Keratinocyte (primary cell): ENCODE measurements at regions not wholly inside any gene's neighbourhood (a gene's known extent, or its start where the extent isn't known, plus 50 kb on each side); places are given as distances from the start of the nearest gene placed in this dataset.
A peak's percentile ranks its signal among the peaks of the same experiment; 100 is the strongest.

Experiments used
- DNase-seq: peaks from one replicate; pipeline ENCODE4 v3.0.0-alpha.2; 2011; ENCODE audit warnings: low read depth, missing footprints, low spot score
- FAIRE-seq: peaks from 2 replicates; lab custom pipeline; 2011; peaks lifted over from hg19 to GRCh38; lab: Jason Lieb, UNC
- H2AFZ ChIP-seq: 2 replicates; pipeline ENCODE4 v1.6.0; 2012; ENCODE audit warnings: low read length, control low read depth, inconsistent platforms; ENCODE audit not compliant: control insufficient read depth
- H3K27ac ChIP-seq: 2 replicates; pipeline ENCODE4 v1.5.1; 2011; ENCODE audit warnings: low read length; ENCODE audit not compliant: control insufficient read depth, insufficient read depth
- H3K27me3 ChIP-seq: 3 replicates; pipeline ENCODE4 v1.6.0; 2011; ENCODE audit warnings: low read length; ENCODE audit not compliant: control insufficient read depth, insufficient read depth; ENCODE audit errors: extremely low read depth
- H3K36me3 ChIP-seq, 2 experiments: 2 replicates in 1 of 2; 3 replicates in 1 of 2; pipeline ENCODE4 v1.5.1; 2011; ENCODE audit warnings: low read length in 2 of 2, mild to moderate bottlenecking in 1 of 2; ENCODE audit not compliant: control insufficient read depth in 2 of 2, insufficient read depth in 2 of 2; ENCODE audit errors: extremely low read depth in 1 of 2
- H3K4me1 ChIP-seq: 3 replicates; pipeline ENCODE4 v1.5.1; 2011; ENCODE audit warnings: low read length; ENCODE audit not compliant: control insufficient read depth, insufficient read depth; ENCODE audit errors: extremely low read depth
- H3K4me2 ChIP-seq: 3 replicates; pipeline ENCODE4 v1.6.0; 2011; ENCODE audit warnings: low read depth, low read length; ENCODE audit not compliant: control insufficient read depth, insufficient read depth; ENCODE audit errors: extremely low read depth
- H3K4me3 ChIP-seq, 3 experiments: fragments of 200-600 bp in 1 of 3; sonication (generic) in 1 of 3; 2 replicates in 2 of 3; 3 replicates in 1 of 3; pipeline ENCODE4 v1.5.1; 2011 to 2016; ENCODE audit warnings: low read length in 3 of 3, mild to moderate bottlenecking in 3 of 3, control low read depth in 2 of 3, inconsistent platforms in 1 of 3, low read depth in 1 of 3, mixed read lengths in 1 of 3, mixed run types in 1 of 3, moderate library complexity in 1 of 3; ENCODE audit not compliant: control insufficient read depth in 2 of 3, insufficient read depth in 2 of 3; ENCODE audit errors: extremely low read depth in 1 of 3
- H3K79me2 ChIP-seq: 2 replicates; pipeline ENCODE4 v1.6.0; 2012; ENCODE audit warnings: low read length; ENCODE audit not compliant: control insufficient read depth, insufficient read depth
- H3K9ac ChIP-seq: 3 replicates; pipeline ENCODE4 v1.6.0; 2011; ENCODE audit warnings: low read length; ENCODE audit not compliant: control insufficient read depth, insufficient read depth; ENCODE audit errors: extremely low read depth
- H3K9me1 ChIP-seq: 3 replicates; pipeline ENCODE4 v1.6.0; 2011; ENCODE audit warnings: low read length; ENCODE audit not compliant: control insufficient read depth, insufficient read depth; ENCODE audit errors: extremely low read depth
- H3K9me3 ChIP-seq: 2 replicates; pipeline ENCODE4 v1.5.1; 2012; ENCODE audit warnings: low read depth, low read length; ENCODE audit not compliant: control insufficient read depth
- H4K20me1 ChIP-seq: 3 replicates; pipeline ENCODE4 v1.6.0; 2011; ENCODE audit warnings: low read length; ENCODE audit not compliant: control insufficient read depth, insufficient read depth; ENCODE audit errors: extremely low read depth
- CTCF ChIP-seq, 3 experiments: IDR thresholded peaks in 1 of 3; conservative IDR thresholded peaks in 1 of 3; optimal IDR thresholded peaks in 1 of 3; 2 replicates in 2 of 3; 3 replicates in 1 of 3; pipeline versions ENCODE3 to v1.5.1; 2011; ENCODE audit warnings: low read length in 3 of 3, mild to moderate bottlenecking in 3 of 3, moderate library complexity in 2 of 3, control low read depth in 1 of 3, inconsistent platforms in 1 of 3; ENCODE audit not compliant: insufficient read depth in 2 of 3; ENCODE audit errors: extremely low read depth in 1 of 3
- EZH2 ChIP-seq: IDR thresholded peaks from one replicate; pipeline ENCODE4 v1.6.1; 2012; ENCODE audit warnings: inconsistent platforms, mild to moderate bottlenecking, low read length, moderate library complexity
- dilution Hi-C: fragments of 300-500 bp; cut with MboI; formaldehyde crosslinking; loops from one replicate; pipeline ENCODE4 v1.7.0; 2020; ENCODE audit warnings: low sequenced_read_pairs; ENCODE audit not compliant: extremely low pct_ligation_motif_present

DNA sequence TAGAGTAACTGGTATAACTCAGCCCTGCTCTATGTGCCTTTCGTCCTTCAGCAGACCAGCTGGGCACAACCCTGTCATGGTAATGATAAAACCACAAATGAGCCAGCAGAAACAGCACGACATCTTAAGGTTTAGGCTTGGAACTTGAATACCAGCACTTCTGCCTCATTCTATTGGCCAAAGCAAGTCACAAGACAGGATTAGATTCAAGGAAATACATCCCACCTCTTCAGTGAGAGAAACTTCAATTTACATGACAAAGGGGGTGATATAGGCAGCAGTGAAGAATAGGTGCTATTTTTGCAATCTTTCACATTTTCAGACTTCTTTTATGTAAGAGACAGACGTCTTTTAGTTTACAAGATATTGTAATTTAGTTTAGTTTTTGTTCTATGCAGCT lies 69.8 kb upstream of the SLC35F1 start:
- no peaks in the 10 kb centered on the region for H3K9me3 ChIP-seq
- no peak overlapping the region for H3K27ac ChIP-seq
- FAIRE-seq (no peak), DNase-seq (no peak)
- no peak overlapping the region for H3K4me3 ChIP-seq
- no peaks in the 10 kb centered on the region for H3K27me3 ChIP-seq
- no peak overlapping the region for H3K4me2 ChIP-seq
- no peaks in the 10 kb centered on the region for H4K20me1 ChIP-seq
- dilution Hi-C loops: no loop called here
- no peaks in the 10 kb centered on the region for H3K79me2 ChIP-seq
- H2AFZ ChIP-seq: no peak overlapping the region
- no peaks in the 10 kb centered on the region for H3K36me3 ChIP-seq
- no peaks in the 10 kb centered on the region for H3K4me1 ChIP-seq
- no peak overlapping the region for H3K9ac ChIP-seq
- H3K9me1 ChIP-seq: no peaks in the 10 kb centered on the region
- TF ChIP-seq CTCF (optimal IDR thresholded peaks at IDR 0.05 in 1 of 3, IDR thresholded peaks at IDR 0.05 in 1 of 3, conservative IDR thresholded peaks at IDR 0.05 in 1 of 3; ENCODE audit: extremely low read depth in 1 of 3, insufficient read depth in 2 of 3, low read length in 3 of 3) (no peak), EZH2 (no peak)

DNA sequence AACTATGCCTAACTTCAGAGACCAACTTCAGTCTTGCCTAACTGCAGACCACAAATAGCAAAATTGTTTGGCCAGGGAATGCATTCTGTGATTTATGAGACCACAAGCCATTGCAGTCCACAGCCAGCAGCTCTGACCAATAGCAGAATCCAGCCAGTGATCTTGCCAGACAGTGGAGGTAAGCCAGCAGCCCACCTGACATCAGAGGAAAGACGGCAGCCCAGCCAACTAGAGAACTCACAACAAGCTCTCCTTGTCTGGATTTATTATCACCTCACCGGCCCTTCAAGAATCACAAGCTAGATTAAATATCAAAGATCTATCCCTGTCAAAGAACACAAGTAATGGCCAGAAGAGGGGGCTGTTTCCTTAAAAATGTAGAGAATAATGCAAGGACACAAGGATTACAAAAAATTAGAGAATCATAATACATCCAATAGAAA lies 66.5 kb upstream of the SLC35F1 start:
- Histone ChIP-seq H3K4me1 (no peaks in the 10 kb centered on the region), H3K36me3 (no peaks in the 10 kb centered on the region), H2AFZ (no peak overlapping the region), H3K79me2 (no peaks in the 10 kb centered on the region), H3K4me3 (no peak overlapping the region), H3K9ac (no peak overlapping the region), H3K27me3 (no peaks in the 10 kb centered on the region), H3K4me2 (no peak overlapping the region), H3K9me3 (no peaks in the 10 kb centered on the region), H3K9me1 (no peaks in the 10 kb centered on the region), H3K27ac (no peak overlapping the region), H4K20me1 (no peaks in the 10 kb centered on the region)
- dilution Hi-C loops: no loop called here
- TF ChIP-seq EZH2: no peak
- TF ChIP-seq CTCF (optimal IDR thresholded peaks at IDR 0.05 in 1 of 3, IDR thresholded peaks at IDR 0.05 in 1 of 3, conservative IDR thresholded peaks at IDR 0.05 in 1 of 3; ENCODE audit: extremely low read depth in 1 of 3, insufficient read depth in 2 of 3, low read length in 3 of 3): peak in 2 of 3 experiments; percentile 18 to 19
- no peak for FAIRE-seq
- DNase-seq: peak; percentile 5
